ENCODE measurements at regions not wholly inside any gene's neighbourhood (a gene's known extent, or its start where the extent isn't known, plus 50 kb on each side); places are given as distances from the start of the nearest gene placed in this dataset.

DNA sequence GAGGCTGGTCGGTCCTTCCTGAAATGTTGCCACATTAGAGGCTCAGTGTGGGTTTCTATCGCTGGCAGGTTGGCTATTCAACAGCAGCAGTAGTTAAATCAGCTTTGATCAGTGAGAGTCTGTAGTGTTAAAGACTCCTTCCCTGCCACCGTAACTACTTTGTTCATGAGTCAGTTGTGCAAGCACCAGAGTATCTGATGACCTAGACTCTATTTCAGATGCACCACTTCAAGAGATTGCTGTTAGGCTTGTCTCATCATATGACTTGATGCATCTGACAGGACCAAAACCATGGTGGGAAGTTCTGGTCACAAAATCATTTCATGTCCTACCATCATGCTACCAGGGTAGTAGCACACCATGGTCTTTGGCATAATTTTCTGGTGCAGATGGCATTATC is 482.7 kb upstream of the MPDZ start:
- TF ChIP-seq, protein P1, sequence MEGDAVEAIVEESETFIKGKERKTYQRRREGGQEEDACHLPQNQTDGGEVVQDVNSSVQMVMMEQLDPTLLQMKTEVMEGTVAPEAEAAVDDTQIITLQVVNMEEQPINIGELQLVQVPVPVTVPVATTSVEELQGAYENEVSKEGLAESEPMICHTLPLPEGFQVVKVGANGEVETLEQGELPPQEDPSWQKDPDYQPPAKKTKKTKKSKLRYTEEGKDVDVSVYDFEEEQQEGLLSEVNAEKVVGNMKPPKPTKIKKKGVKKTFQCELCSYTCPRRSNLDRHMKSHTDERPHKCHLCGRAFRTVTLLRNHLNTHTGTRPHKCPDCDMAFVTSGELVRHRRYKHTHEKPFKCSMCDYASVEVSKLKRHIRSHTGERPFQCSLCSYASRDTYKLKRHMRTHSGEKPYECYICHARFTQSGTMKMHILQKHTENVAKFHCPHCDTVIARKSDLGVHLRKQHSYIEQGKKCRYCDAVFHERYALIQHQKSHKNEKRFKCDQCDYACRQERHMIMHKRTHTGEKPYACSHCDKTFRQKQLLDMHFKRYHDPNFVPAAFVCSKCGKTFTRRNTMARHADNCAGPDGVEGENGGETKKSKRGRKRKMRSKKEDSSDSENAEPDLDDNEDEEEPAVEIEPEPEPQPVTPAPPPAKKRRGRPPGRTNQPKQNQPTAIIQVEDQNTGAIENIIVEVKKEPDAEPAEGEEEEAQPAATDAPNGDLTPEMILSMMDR (IDR thresholded peaks at IDR 0.05): no peak
- no peak for TF ChIP-seq EZH2phosphoT487 (IDR thresholded peaks at IDR 0.05)
